Tibial artery (tissue), 4 donors: ENCODE measurements at regions not wholly inside any gene's neighbourhood (a gene's known extent, or its start where the extent isn't known, plus 50 kb on each side); places are given as distances from the start of the nearest gene placed in this dataset.

Experiments used
- DNase-seq, 2 donors: peaks; one replicate each; pipeline ENCODE4 v3.0.0-alpha.2; 2019
- H3K27ac ChIP-seq, 2 donors: fragments of 200-600 bp; sonication (generic) in 1 of 2; 1 replicate in 1 of 2; 2 replicates in 1 of 2; pipeline ENCODE4 v1.5.1; 2018 to 2019; ENCODE audit warnings: mild to moderate bottlenecking in 1 of 2
- H3K27me3 ChIP-seq, 2 donors: fragments of 200-600 bp; sonication (generic) in 1 of 2; one replicate each; pipeline versions ENCODE4 v1.5.1 to v1.6.0; 2016 to 2019
- H3K36me3 ChIP-seq, 3 donors: fragments of 200-600 bp; sonication (generic) in 2 of 3; one replicate each; pipeline ENCODE4 v1.5.1; 2016 to 2019; ENCODE audit warnings: mild to moderate bottlenecking in 2 of 3
- H3K4me1 ChIP-seq, 4 donors: fragments of 200-600 bp; sonication (generic) in 2 of 4; 1 replicate in 3 of 4; 2 replicates in 1 of 4; pipeline ENCODE4 v1.5.1; 2016 to 2019
- H3K4me3 ChIP-seq, 2 donors: fragments of 200-600 bp; sonication (generic) in 1 of 2; 1 replicate in 1 of 2; 2 replicates in 1 of 2; pipeline ENCODE4 v1.5.1; 2018 to 2019; ENCODE audit warnings: mild to moderate bottlenecking in 2 of 2
- H3K9me3 ChIP-seq, 3 donors: fragments of 200-600 bp; sonication (generic) in 1 of 3; one replicate each; pipeline ENCODE4 v1.5.1; 2016 to 2019
- intact Hi-C: fragments of 100-400 bp; cut with DNase I; formaldehyde crosslinking; loops from one replicate; pipeline ENCODE4 v1.15.0; 2023; ENCODE audit warnings: low total_unique reads
- TF ChIP-seq, protein P1 (sequence below), 2 experiments: fragments of 200-600 bp in 1 of 2; fragments of 450-650 bp in 1 of 2; IDR thresholded peaks; one replicate each; pipeline ENCODE4 v1.5.1; 2017 to 2019; ENCODE audit warnings: antibody characterized with exemption in 2 of 2, mild to moderate bottlenecking in 1 of 2, moderate library complexity in 1 of 2

DNA sequence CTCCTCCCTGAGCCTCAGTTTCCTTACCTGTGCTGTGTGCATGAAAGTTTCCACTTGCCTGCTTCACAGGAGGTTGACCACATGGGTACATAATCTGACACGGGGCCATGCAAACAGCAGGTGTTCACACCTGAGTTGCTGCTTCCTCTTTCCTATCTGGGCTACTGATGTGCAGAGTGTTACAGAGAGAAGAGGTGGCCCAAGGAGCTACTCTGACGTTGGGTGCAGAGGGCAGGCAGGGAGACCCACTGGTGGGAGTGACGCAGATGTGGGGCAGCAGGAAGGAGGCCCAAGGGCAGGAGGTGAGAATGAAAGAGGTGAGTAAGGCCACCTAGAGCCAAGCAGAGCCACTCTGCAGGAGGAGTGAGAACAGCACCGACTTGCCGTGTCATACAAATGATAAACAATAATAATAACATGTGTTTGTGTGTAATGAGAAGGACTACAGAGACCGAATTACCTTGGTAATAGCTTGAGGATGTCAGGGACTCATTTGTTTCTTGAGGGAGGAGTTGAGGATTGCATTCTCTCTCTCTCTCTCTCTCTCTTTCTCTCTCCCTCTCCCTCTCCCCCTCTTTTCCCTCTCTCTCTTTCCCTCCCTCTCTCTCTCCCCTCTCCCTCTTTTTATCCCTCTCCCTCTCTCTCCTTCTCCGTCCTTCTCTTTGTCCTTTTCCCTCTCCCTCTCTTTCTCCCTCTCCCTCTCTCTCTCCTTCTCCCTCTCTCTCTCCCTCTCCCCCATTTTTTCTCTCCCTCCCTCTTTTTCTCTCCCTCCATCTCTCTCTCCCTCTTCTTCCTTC, 87.4 kb upstream of the IGSF21 start:
- no peaks in the 10 kb centered on the region for H3K4me1 ChIP-seq
- intact Hi-C loops: no loop called here
- peaks cover 0 to 68% of the 10 kb centered on the region in 2 donors for H3K27me3 ChIP-seq
- no peak for DNase-seq
- TF ChIP-seq, protein P1, sequence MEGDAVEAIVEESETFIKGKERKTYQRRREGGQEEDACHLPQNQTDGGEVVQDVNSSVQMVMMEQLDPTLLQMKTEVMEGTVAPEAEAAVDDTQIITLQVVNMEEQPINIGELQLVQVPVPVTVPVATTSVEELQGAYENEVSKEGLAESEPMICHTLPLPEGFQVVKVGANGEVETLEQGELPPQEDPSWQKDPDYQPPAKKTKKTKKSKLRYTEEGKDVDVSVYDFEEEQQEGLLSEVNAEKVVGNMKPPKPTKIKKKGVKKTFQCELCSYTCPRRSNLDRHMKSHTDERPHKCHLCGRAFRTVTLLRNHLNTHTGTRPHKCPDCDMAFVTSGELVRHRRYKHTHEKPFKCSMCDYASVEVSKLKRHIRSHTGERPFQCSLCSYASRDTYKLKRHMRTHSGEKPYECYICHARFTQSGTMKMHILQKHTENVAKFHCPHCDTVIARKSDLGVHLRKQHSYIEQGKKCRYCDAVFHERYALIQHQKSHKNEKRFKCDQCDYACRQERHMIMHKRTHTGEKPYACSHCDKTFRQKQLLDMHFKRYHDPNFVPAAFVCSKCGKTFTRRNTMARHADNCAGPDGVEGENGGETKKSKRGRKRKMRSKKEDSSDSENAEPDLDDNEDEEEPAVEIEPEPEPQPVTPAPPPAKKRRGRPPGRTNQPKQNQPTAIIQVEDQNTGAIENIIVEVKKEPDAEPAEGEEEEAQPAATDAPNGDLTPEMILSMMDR (IDR thresholded peaks at IDR 0.05): no peak
- no peaks in the 10 kb centered on the region for H3K36me3 ChIP-seq
- H3K9me3 ChIP-seq: no peaks in the 10 kb centered on the region
- H3K4me3 ChIP-seq: no peak overlapping the region
- H3K27ac ChIP-seq: no peak overlapping the region

DNA sequence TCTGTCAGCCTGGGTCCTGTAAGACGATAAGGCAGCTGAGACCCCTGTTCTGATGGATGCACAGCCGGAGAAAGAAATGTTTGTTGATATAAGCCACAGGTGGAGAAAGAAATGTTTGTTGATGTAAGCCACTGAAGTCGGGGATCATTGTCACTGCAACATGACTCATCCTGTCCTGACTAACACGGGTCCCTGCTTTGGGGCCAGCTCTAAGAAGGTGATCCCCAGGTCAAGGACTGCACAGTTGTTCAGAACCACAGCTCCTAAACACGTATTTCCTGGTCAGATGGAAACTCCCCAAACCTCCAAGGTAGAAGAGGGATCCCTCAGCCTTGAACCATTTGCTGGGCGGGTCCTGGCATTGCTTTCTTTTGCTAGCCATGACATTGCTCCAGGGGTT, 86.4 kb upstream of the IGSF21 start:
- peaks cover 0 to 60% of the 10 kb centered on the region in 2 donors for H3K27me3 ChIP-seq

DNA sequence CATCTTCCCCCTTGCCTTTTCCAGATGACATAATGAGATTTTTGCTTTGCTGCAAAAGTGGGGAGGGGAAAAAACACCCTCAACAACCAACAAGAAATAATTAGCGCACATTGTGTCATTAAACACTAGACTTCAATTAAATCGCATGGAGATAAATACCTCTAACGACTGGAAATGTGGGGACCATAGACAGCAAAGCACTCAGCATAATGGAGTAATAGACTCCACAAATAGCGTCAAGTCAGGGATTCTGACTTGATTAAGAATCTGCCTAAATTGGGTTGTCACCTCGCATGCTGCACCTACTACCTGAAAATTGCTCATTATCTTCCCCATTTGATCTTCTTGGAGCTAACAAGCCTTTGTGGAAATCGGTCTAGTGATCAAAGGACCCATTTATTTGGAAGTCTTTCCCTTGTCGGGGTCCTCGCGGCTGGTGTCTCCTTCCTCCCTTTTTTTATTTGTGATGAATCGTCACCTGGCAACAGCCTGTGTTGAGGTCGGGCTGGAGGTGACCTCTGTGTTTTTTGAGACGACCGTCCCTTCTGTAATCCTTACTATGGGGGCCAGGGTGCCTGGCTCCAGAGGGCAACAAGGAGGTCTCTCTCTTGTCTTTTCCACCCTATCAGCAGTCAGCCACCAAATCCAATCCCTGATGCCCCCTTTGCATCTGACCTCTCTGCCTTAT, 75.3 kb upstream of the IGSF21 start:
- DNase-seq: no peak
- Histone ChIP-seq H3K4me1 (no peaks in the 10 kb centered on the region), H3K9me3 (no peaks in the 10 kb centered on the region), H3K36me3 (no peaks in the 10 kb centered on the region), H3K27ac (no peak overlapping the region), H3K27me3 (peaks cover 0 to 60% of the 10 kb centered on the region in 2 donors), H3K4me3 (no peak overlapping the region)
- intact Hi-C loops: no loop called here
- TF ChIP-seq, protein P1 (IDR thresholded peaks at IDR 0.05): no peak

More for the DNA sequence above, 86.4 kb upstream of the IGSF21 start:
- Histone ChIP-seq H3K9me3 (no peaks in the 10 kb centered on the region), H3K36me3 (no peaks in the 10 kb centered on the region), H3K27ac (no peak overlapping the region), H3K4me1 (no peaks in the 10 kb centered on the region), H3K4me3 (no peak overlapping the region)
- DNase-seq: no peak
- TF ChIP-seq, protein P1 (IDR thresholded peaks at IDR 0.05): no peak
- intact Hi-C loops: no loop called here

DNA sequence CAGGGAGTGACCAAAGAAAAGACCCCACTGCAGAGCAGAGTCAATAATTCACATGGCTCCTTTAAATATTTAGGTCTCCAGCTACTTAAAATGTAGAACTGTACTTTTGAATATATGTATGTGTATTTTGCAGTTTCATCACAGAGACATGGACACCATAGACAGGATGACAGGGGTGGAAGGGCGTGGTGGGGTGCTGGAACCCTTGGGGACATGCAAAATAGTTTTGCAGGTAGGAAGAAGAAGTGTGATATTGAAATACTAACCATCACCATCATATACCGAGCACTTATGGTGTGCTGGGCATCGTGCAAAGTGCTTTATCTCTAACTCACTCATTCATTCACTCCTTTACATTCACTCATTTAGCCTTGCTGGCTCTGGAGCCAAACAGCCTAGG, 72.5 kb upstream of the IGSF21 start:
- no peak overlapping the region for H3K4me3 ChIP-seq
- no peaks in the 10 kb centered on the region for H3K4me1 ChIP-seq
- TF ChIP-seq, protein P1 (IDR thresholded peaks at IDR 0.05): no peak
- no peak overlapping the region for H3K27ac ChIP-seq
- H3K27me3 ChIP-seq: peaks cover 0 to 40% of the 10 kb centered on the region in 2 donors
- no peak for DNase-seq
- H3K9me3 ChIP-seq: no peaks in the 10 kb centered on the region
- intact Hi-C loops: no loop called here
- no peaks in the 10 kb centered on the region for H3K36me3 ChIP-seq

DNA sequence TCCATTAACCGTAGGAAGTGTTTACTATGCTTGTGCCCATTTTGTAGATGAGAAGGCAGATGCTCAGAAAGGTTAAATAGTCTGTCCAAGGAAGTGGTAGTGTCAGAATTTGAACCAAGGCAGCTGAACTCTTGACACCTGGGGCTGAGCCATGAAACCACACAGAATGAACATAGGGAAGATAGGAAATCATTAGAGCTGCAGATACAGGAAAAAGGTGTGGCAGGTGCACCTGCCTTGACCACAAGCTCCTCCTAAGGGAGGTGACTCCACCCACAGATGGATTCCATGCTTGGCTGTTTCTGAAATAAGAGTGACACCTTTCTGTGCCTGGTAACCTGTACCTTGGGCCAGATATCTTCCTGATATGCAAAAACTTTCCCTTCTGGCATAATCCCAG, 69.9 kb upstream of the IGSF21 start:
- intact Hi-C loops: no loop called here
- no peak overlapping the region for H3K27ac ChIP-seq
- no peak overlapping the region for H3K4me3 ChIP-seq
- no peaks in the 10 kb centered on the region for H3K36me3 ChIP-seq
- no peak for DNase-seq
- H3K4me1 ChIP-seq: no peaks in the 10 kb centered on the region
- peaks cover 0 to 25% of the 10 kb centered on the region in 2 donors for H3K27me3 ChIP-seq
- TF ChIP-seq, protein P1 (IDR thresholded peaks at IDR 0.05): no peak
- no peaks in the 10 kb centered on the region for H3K9me3 ChIP-seq
